SK-N-SH treated with all-trans-retinoic acid at 6 μM for 48 hours (cell line): ENCODE measurements at regions not wholly inside any gene's neighbourhood (a gene's known extent, or its start where the extent isn't known, plus 50 kb on each side); places are given as distances from the start of the nearest gene placed in this dataset.

Experiments used
- BACH2 ChIP-seq: fragments of 250-450 bp; sonication (Bioruptor Pico); IDR thresholded peaks from 2 replicates; pipeline ENCODE4 v1.9.0; 2021; ENCODE audit warnings: mild to moderate bottlenecking, borderline replicate concordance
- RARB ChIP-seq: fragments of 250-450 bp; sonication (Bioruptor Pico); IDR thresholded peaks from 2 replicates; pipeline ENCODE4 v1.8.0; 2021; ENCODE audit warnings: mild to moderate bottlenecking, moderate library complexity
- ZNF70 ChIP-seq: fragments of 450-650 bp; formaldehyde crosslinking; IDR thresholded peaks from 2 replicates; pipeline ENCODE4 v1.5.0; 2020; ENCODE audit warnings: mild to moderate bottlenecking, moderate library complexity
- TF ChIP-seq, protein P1 (sequence below): fragments of 250-450 bp; sonication (Bioruptor Pico); IDR thresholded peaks from 2 replicates; pipeline ENCODE4 v1.5.0; 2020; ENCODE audit warnings: mild to moderate bottlenecking, moderate library complexity
- TF ChIP-seq, protein P2 (sequence below): fragments of 250-450 bp; sonication (Bioruptor Pico); IDR thresholded peaks from 2 replicates; pipeline ENCODE4 v1.8.0; 2020; ENCODE audit warnings: mild to moderate bottlenecking, moderate library complexity, borderline replicate concordance

DNA sequence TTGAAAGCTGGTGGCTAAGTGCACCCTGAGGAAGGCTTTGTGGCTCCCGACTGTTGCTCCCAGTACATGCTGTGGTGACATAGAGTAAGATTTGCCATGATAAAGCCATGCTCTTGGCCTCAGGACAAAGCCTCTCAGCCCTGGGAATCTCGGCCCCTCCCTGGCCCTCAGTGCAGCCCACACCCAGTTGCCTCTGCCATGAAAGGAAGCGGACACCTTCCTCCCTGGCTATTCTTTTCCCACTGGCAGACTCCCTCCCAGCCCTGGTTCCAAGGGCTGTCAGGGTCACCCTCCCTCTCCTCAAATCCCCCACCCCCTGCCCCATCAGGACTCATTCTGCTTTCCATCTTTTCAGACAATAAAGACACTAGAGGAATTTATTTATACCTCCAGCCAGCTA is 119.8 kb upstream of the NEO1 start:
- TF ChIP-seq, protein P1, sequence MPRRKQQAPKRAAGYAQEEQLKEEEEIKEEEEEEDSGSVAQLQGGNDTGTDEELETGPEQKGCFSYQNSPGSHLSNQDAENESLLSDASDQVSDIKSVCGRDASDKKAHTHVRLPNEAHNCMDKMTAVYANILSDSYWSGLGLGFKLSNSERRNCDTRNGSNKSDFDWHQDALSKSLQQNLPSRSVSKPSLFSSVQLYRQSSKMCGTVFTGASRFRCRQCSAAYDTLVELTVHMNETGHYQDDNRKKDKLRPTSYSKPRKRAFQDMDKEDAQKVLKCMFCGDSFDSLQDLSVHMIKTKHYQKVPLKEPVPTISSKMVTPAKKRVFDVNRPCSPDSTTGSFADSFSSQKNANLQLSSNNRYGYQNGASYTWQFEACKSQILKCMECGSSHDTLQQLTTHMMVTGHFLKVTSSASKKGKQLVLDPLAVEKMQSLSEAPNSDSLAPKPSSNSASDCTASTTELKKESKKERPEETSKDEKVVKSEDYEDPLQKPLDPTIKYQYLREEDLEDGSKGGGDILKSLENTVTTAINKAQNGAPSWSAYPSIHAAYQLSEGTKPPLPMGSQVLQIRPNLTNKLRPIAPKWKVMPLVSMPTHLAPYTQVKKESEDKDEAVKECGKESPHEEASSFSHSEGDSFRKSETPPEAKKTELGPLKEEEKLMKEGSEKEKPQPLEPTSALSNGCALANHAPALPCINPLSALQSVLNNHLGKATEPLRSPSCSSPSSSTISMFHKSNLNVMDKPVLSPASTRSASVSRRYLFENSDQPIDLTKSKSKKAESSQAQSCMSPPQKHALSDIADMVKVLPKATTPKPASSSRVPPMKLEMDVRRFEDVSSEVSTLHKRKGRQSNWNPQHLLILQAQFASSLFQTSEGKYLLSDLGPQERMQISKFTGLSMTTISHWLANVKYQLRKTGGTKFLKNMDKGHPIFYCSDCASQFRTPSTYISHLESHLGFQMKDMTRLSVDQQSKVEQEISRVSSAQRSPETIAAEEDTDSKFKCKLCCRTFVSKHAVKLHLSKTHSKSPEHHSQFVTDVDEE (CRISPR knock-in tag) = no peak
- TF ChIP-seq BACH2 (CRISPR knock-in tag) (no peak), ZNF70 (CRISPR knock-in tag) (no peak), RARB (CRISPR knock-in tag) (no peak)
- TF ChIP-seq, protein P2, sequence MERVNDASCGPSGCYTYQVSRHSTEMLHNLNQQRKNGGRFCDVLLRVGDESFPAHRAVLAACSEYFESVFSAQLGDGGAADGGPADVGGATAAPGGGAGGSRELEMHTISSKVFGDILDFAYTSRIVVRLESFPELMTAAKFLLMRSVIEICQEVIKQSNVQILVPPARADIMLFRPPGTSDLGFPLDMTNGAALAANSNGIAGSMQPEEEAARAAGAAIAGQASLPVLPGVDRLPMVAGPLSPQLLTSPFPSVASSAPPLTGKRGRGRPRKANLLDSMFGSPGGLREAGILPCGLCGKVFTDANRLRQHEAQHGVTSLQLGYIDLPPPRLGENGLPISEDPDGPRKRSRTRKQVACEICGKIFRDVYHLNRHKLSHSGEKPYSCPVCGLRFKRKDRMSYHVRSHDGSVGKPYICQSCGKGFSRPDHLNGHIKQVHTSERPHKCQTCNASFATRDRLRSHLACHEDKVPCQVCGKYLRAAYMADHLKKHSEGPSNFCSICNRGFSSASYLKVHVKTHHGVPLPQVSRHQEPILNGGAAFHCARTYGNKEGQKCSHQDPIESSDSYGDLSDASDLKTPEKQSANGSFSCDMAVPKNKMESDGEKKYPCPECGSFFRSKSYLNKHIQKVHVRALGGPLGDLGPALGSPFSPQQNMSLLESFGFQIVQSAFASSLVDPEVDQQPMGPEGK (CRISPR knock-in tag) = no peak
